GM12878 (cell line): ENCODE measurements at regions not wholly inside any gene's neighbourhood (a gene's known extent, or its start where the extent isn't known, plus 50 kb on each side); places are given as distances from the start of the nearest gene placed in this dataset.
A peak's percentile ranks its signal among the peaks of the same experiment; 100 is the strongest.

Experiments used
- ASH2L ChIP-seq: fragments of 300-600, 200-600 bp; sonication (generic); IDR thresholded peaks from 2 replicates; pipeline ENCODE4 v1.6.1; 2017; ENCODE audit warnings: low read depth, mild to moderate bottlenecking, borderline replicate concordance
- BACH1 ChIP-seq: fragments of 450-650 bp; IDR thresholded peaks from 2 replicates; pipeline ENCODE4 v1.6.1; 2017; ENCODE audit warnings: mild to moderate bottlenecking, borderline replicate concordance
- CBX5 ChIP-seq: sonication (generic); IDR thresholded peaks from 2 replicates; pipeline ENCODE4 v1.6.1; 2016; ENCODE audit warnings: low read depth, moderate library complexity, mild to moderate bottlenecking, inconsistent platforms
- GABPA ChIP-seq: IDR thresholded peaks from 2 replicates; pipeline ENCODE4 v1.6.1; 2014; ENCODE audit warnings: antibody characterized with exemption, low read depth, mild to moderate bottlenecking, inconsistent platforms
- KLF5 ChIP-seq: fragments of 450-650 bp; IDR thresholded peaks from 2 replicates; pipeline ENCODE4 v1.6.1; 2014; ENCODE audit warnings: mild to moderate bottlenecking; ENCODE audit not compliant: partially characterized antibody
- MEF2B ChIP-seq: fragments of 450-650 bp; IDR thresholded peaks from 2 replicates; pipeline ENCODE4 v1.6.1; 2018; ENCODE audit warnings: mild to moderate bottlenecking, moderate library complexity; ENCODE audit not compliant: partially characterized antibody, poor library complexity, severe bottlenecking
- MXI1 ChIP-seq: fragments of 150-350 bp; IDR thresholded peaks from 2 replicates; pipeline ENCODE4 v1.6.1; 2011; ENCODE audit warnings: low read depth, mild to moderate bottlenecking, inconsistent platforms, low read length, improper control_type of control experiment
- NFXL1 ChIP-seq: fragments of 450-650 bp; IDR thresholded peaks from 2 replicates; pipeline ENCODE4 v1.6.1; 2017; ENCODE audit warnings: antibody characterized with exemption, mild to moderate bottlenecking, borderline replicate concordance
- NRF1 ChIP-seq: conservative IDR thresholded peaks from 2 replicates; pipeline ENCODE4 v1.6.1; 2011; ENCODE audit warnings: mild to moderate bottlenecking, low read depth, low read length, improper control_type of control experiment
- POU2F2 ChIP-seq: IDR thresholded peaks from 3 replicates; pipeline ENCODE4 v1.6.1; 2011; ENCODE audit warnings: low read depth, mild to moderate bottlenecking, low read length, borderline replicate concordance
- RAD21 ChIP-seq: IDR thresholded peaks from 2 replicates; pipeline ENCODE4 v1.6.1; 2011; ENCODE audit warnings: mild to moderate bottlenecking, low read depth, low read length, moderate library complexity; ENCODE audit not compliant: insufficient read depth
- RCOR1 ChIP-seq: conservative IDR thresholded peaks from 2 replicates; pipeline ENCODE4 v1.6.1; 2012; ENCODE audit warnings: low read depth, low read length, improper control_type of control experiment
- SMAD5 ChIP-seq: IDR thresholded peaks from 2 replicates; pipeline ENCODE4 v1.6.1; 2016; ENCODE audit warnings: antibody characterized with exemption, low read depth
- TAF1 ChIP-seq: IDR thresholded peaks from 2 replicates; pipeline ENCODE4 v1.6.1; 2011; ENCODE audit warnings: mild to moderate bottlenecking, low read depth, low read length, borderline replicate concordance
- ZNF207 ChIP-seq: fragments of 450-650 bp; IDR thresholded peaks from 2 replicates; pipeline ENCODE4 v1.6.1; 2014; ENCODE audit warnings: antibody characterized with exemption, mild to moderate bottlenecking, borderline replicate concordance
- ZNF217 ChIP-seq: fragments of 450-650 bp; IDR thresholded peaks from 2 replicates; pipeline ENCODE4 v1.6.1; 2017; ENCODE audit warnings: antibody characterized with exemption, mild to moderate bottlenecking
- TF ChIP-seq, protein P1 (sequence below): IDR thresholded peaks from 2 replicates; pipeline ENCODE4 v1.6.1; 2011; ENCODE audit warnings: low read depth, mild to moderate bottlenecking, low read length, moderate library complexity, borderline replicate concordance; ENCODE audit errors: extremely low read depth
- TF ChIP-seq, protein P2 (sequence below): fragments of 450-650 bp; IDR thresholded peaks from 2 replicates; pipeline ENCODE4 v1.6.1; 2017; ENCODE audit warnings: mild to moderate bottlenecking, low read depth, inconsistent platforms; ENCODE audit not compliant: poor library complexity, severe bottlenecking
- TF ChIP-seq, protein P3 (sequence below): fragments of 450-650 bp; IDR thresholded peaks from 2 replicates; pipeline ENCODE4 v1.6.1; 2017; ENCODE audit warnings: mild to moderate bottlenecking, moderate library complexity
- TF ChIP-seq, protein P4 (sequence below): IDR thresholded peaks from 2 replicates; pipeline ENCODE4 v1.6.1; 2012; ENCODE audit warnings: mild to moderate bottlenecking, low read depth, low read length

DNA sequence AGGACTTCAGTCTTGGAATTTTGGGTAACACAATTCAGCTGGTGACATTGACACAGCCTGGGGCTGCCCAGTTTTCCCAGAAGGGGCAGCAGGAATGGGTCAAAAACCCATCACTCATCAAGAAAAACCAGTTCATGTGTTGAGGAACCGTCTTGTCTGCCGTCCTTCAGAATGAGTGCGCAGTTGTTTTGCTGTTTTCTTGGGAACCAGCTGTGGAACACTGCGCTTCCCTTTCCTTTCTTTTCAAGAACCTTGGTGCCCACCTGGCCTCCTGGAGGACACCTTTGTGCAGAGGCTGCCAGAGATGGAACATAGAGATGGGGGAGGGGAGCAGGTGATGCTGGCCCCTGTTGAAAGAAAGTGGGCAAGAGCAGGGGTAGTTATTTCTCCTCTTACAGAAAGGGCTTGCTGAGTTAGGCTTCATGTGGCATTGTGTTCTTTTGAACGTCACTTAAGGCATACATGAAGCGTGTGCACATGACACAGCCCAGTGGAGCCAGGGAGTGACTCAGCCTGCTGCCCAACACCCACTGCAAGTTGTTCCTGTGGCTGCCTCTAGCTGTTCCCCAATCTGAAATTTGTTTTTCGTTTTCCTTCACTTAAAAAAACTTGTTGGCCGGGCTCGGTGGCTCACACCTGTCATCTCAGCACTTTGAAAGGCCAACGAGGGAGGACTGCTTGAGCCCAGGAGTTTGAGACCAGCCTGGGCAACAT lies 87.4 kb upstream of the TNS3 start (continued):
- TF ChIP-seq, protein P1, sequence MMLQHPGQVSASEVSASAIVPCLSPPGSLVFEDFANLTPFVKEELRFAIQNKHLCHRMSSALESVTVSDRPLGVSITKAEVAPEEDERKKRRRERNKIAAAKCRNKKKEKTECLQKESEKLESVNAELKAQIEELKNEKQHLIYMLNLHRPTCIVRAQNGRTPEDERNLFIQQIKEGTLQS = no peak; the same call in 1 of the 2 replicates
- TF ChIP-seq RAD21 (peak; percentile 24), KLF5 (no peak), TAF1 (no peak), CBX5 (peak; percentile 76; the same call in 1 of the 2 replicates), NRF1 (no peak), GABPA (no peak), ZNF207 (no peak; the same call in 1 of the 2 replicates), ZNF217 (no peak), MXI1 (no peak), BACH1 (peak; percentile 58; the same call in 1 of the 2 replicates), SMAD5 (no peak), MEF2B (peak; percentile 34), ASH2L (no peak), POU2F2 (0 out of 3 replicates have a peak, but pooled peaks have one; percentile 61), NFXL1 (no peak), RCOR1 (no peak)
- TF ChIP-seq, protein P2, sequence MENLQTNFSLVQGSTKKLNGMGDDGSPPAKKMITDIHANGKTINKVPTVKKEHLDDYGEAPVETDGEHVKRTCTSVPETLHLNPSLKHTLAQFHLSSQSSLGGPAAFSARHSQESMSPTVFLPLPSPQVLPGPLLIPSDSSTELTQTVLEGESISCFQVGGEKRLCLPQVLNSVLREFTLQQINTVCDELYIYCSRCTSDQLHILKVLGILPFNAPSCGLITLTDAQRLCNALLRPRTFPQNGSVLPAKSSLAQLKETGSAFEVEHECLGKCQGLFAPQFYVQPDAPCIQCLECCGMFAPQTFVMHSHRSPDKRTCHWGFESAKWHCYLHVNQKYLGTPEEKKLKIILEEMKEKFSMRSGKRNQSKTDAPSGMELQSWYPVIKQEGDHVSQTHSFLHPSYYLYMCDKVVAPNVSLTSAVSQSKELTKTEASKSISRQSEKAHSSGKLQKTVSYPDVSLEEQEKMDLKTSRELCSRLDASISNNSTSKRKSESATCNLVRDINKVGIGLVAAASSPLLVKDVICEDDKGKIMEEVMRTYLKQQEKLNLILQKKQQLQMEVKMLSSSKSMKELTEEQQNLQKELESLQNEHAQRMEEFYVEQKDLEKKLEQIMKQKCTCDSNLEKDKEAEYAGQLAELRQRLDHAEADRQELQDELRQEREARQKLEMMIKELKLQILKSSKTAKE = no peak
- TF ChIP-seq, protein P3, sequence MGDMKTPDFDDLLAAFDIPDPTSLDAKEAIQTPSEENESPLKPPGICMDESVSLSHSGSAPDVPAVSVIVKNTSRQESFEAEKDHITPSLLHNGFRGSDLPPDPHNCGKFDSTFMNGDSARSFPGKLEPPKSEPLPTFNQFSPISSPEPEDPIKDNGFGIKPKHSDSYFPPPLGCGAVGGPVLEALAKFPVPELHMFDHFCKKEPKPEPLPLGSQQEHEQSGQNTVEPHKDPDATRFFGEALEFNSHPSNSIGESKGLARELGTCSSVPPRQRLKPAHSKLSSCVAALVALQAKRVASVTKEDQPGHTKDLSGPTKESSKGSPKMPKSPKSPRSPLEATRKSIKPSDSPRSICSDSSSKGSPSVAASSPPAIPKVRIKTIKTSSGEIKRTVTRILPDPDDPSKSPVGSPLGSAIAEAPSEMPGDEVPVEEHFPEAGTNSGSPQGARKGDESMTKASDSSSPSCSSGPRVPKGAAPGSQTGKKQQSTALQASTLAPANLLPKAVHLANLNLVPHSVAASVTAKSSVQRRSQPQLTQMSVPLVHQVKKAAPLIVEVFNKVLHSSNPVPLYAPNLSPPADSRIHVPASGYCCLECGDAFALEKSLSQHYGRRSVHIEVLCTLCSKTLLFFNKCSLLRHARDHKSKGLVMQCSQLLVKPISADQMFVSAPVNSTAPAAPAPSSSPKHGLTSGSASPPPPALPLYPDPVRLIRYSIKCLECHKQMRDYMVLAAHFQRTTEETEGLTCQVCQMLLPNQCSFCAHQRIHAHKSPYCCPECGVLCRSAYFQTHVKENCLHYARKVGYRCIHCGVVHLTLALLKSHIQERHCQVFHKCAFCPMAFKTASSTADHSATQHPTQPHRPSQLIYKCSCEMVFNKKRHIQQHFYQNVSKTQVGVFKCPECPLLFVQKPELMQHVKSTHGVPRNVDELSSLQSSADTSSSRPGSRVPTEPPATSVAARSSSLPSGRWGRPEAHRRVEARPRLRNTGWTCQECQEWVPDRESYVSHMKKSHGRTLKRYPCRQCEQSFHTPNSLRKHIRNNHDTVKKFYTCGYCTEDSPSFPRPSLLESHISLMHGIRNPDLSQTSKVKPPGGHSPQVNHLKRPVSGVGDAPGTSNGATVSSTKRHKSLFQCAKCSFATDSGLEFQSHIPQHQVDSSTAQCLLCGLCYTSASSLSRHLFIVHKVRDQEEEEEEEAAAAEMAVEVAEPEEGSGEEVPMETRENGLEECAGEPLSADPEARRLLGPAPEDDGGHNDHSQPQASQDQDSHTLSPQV = no peak
- TF ChIP-seq, protein P4, sequence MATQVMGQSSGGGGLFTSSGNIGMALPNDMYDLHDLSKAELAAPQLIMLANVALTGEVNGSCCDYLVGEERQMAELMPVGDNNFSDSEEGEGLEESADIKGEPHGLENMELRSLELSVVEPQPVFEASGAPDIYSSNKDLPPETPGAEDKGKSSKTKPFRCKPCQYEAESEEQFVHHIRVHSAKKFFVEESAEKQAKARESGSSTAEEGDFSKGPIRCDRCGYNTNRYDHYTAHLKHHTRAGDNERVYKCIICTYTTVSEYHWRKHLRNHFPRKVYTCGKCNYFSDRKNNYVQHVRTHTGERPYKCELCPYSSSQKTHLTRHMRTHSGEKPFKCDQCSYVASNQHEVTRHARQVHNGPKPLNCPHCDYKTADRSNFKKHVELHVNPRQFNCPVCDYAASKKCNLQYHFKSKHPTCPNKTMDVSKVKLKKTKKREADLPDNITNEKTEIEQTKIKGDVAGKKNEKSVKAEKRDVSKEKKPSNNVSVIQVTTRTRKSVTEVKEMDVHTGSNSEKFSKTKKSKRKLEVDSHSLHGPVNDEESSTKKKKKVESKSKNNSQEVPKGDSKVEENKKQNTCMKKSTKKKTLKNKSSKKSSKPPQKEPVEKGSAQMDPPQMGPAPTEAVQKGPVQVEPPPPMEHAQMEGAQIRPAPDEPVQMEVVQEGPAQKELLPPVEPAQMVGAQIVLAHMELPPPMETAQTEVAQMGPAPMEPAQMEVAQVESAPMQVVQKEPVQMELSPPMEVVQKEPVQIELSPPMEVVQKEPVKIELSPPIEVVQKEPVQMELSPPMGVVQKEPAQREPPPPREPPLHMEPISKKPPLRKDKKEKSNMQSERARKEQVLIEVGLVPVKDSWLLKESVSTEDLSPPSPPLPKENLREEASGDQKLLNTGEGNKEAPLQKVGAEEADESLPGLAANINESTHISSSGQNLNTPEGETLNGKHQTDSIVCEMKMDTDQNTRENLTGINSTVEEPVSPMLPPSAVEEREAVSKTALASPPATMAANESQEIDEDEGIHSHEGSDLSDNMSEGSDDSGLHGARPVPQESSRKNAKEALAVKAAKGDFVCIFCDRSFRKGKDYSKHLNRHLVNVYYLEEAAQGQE = no peak
